DMS114 treated with DMSO at 0.1 percent for 48 hours (cell line): ENCODE measurements at regions not wholly inside any gene's neighbourhood (a gene's known extent, or its start where the extent isn't known, plus 50 kb on each side); places are given as distances from the start of the nearest gene placed in this dataset.

Source experiments
- DNase-seq: peaks from one replicate; lab custom pipeline; 2025; ENCODE audit not compliant: unreplicated experiment; lab: John Stamatoyannopoulos, UW

DNA sequence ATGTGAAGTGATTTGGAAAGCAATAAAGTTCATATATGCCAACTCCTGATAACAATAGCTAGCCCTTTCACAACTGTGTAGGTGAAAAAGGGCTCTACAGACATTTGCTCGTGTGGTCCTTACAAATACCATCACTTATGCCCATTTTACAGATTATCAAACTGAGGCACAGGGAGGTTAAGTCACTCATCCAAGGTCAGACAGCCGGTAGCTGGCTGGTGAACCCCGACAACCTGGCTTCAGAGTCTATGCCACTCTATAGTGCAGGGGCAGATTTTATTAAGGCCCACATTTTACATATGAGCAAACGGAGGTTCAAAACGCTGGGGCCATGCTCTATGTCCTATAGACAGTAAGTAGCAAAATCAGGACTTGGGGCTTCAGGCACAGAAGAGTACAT, 280.5 kb downstream of the RRAGC start:
- no peak for DNase-seq

DNA sequence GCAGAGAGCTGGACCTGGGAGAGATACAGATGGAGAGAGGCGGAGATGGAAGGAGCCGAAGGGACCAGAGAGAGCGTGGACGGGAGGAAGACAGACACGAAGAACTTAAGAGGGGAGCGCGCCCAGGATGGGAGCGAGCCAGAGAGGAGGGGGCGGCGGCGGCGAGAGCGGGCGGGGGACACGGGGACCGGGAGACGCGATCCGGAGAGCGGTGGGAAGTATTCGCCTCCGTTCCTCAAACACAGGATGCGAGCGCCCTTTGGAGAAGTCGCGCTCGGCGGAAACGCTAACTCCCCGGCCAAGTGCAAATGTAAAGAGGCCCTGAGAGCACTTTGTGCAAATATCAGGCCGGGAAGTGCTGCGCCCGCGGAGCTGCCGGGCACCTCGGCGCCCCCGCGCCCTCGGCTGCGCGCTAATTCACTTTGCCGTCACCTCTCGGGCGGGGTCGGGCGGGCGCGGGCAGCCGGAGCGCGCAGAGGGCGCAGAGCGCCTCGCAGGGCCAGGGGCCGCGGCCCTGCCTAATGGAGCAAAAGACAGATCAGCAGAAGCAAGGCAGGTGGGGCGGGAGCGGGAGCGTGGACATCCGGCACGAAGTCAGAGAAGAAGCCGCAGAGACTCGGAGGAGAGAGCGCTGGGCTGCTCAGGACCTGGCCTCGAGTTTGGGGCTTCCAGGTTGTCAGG, 281.2 kb downstream of the RRAGC start:
- DNase-seq = no peak

DNA sequence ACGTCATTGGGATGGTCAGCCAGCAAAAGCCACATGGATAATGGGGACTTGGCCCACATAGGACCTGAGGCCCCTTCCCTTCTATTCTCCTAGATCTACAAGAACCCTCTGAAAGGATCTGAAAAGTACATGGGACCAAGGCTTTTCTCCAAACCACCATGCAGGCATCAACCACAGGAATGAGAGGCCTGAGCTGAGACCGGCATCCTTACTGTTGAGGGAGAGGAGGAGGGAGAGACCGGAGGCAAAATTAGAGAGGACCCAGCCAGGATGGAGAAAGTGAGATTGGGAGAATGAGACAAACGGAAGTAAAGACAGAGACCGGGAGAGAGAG, 281.7 kb downstream of the RRAGC start:
- DNase-seq = no peak

DNA sequence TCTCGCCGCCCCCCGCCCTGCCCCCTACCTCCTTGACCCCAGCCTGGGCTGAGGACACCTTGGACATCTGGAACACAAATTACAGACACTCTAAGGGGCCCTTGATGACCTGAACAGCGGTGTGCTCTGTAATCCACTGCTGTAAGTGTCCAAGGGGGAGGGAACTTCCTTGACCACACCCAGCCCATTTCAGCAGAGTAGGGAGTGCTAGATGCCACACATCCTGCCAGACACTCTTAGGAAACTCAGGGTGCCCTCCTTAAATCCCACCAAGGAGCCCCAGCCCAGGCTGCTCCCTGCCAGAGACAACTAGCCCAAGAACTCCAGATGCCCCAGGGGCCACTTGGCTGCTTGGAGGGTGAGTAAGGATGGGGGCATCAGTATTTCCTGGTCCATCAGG, 282.2 kb downstream of the RRAGC start:
- DNase-seq = no peak

DNA sequence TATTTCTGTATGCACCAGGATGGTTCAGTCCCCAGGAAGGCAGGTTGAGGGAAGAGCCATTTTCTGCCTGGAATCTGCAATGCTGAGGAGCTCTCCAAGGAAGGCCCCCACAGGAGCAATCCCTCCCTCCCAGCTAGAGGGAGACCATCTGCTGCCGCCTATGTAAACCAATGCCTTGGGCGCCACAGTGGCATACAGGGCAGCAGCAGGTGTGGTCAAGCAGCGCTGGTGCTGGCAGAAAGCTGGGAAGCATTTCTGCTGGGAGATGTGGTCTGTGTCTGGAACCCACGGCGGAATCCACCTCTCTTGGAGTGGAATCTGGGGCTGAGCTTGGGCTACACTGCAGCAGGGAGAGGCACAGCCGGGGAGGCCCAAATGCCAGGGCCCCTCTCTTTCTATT, 283.3 kb downstream of the RRAGC start:
- DNase-seq = no peak

DNA sequence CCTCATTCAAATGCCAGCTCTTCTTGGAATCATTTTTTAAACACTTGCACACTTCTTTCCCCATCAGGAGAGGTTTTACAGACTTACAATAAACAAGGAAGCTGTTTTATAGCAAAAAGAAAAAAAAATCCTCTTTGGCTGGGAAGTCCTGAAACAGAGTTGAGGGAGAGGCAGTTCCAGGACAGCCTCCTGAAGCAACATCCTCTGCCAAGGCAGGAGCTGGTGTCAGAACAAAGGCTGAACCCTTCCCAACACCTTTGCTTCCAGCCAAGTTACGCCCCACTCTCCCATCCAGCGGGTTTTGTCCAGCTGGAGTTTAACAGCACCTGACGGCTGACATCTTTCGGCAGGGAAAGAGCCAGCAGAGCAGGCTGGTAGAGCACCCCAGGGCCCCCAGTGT, 287.8 kb downstream of the RRAGC start:
- no peak for DNase-seq

DNA sequence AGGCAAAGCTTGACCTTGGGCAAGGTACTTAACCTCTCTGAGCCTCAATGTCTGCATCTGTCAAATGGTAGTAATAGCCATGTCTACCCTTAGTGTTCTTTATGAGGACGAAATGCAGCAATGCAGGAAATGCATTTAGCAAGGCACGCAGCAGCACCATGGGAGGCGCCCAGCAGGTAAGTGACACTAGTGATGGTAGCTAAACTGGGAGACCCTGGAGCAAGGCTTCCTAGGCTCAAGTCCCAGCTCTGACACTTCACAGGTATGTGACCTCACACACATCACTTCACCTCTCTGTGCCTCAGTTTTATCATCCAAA, 289.0 kb downstream of the RRAGC start:
- no peak for DNase-seq

DNA sequence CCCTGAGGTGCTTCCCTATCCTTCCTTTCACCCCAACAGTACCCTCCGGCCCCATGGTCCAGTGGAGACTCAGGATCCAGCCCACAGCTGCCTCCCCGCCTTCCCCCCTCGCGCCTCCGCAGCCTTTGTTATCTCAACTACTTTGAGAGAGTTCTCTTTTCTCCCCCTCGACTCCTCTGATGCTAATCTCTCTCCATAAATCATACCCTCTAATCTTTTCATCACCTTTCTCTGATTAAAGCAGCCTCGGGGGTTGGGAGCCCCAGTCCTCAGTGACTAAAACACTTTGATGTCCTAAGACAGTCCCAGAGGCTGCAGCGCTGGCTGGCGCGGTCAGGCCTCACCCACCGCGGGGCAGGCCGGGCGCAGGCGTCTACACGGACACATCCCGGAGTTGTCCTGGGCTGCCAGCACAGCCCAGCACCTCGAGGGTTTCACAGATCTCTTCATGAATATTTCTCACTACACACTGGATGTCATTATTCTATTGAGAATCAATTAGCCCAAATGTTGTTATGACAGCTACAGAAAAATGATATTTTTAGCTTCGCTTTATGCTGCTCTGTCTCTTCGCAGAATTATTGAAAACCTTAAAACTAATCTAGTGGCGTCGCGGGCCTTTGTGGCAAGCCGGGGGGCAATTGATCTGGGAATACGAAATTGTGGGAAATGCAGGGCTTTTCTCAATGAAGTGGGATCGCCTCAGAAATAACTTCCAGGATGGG, 289.5 kb downstream of the RRAGC start:
- no peak for DNase-seq

DNA sequence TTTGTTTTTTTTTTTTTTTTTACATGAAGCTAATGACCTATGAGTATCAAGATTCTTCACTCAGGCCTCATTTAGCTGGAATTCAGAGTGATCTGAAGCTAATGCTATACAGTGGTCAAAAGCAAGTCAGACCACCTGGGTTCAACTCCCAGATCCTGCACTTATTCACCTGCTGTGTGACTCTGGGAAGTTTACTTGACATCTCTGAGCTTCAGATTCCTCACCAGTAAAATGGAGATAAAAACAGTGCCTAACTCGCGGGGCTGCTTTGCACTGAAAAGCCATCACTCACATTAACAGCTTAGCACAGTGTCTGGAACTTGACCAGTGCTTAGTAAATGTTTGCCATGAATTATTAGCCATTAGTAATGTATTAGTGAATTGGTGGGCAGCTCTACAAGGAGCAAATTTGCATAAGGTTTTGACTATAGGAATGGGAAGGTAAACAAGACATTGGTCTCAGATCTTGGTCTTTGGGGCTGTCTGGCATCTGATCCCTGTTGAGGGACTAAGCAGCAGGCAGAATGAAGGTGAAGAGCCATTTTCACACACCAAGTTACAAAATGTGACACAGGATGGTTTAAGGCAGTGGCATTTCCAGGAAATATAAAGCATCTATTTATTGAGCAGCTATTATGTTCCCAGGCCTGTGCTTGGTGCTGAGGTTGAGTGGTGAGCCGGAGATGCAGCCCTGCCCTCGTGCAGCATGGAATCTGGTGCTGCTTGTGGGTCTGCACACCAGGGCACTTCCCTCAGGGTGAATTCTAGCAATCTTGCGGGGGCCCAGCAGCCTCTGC, 291.3 kb downstream of the RRAGC start:
- no peak for DNase-seq

DNA sequence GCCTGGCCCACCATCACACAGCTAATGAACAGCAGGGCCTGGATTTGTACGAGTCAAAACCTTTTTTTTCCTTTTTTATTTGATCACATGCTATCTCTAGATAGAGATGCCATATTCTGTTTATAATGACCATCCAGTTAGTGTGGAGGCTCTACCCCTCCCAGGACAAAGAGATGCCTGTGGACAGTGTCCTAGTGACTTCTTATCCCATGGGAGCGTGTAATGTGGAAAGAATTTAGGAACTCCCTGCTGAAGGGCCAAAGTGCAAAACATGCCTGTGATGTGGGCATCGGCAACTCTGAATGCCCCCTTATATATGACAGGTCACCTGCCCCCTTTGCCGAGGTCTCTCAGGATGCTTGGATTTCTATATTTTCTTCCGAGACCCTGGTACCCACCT, 292.2 kb downstream of the RRAGC start:
- DNase-seq = no peak

DNA sequence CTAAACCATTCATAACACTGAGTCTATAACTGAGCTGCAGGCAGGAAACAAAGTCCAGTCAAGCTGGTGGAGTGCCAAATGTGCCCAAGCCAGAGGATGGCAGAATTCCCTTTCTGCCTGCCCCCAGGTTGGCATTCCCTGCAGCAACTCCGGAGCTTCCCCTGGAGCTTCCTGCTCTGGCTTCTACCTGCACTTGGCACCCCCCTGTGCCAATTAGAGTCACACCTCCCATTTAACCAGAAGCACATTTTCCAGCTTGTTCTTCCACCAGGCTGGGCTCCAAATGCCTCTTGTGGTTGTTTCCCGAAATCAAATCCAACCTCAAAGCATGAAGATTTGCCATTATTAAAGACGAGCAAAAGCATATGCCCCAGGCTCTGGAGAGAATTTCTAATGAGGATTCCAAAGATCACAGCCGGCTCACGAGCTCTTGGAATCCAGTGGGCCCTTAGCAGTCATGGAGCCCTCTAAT, 294.5 kb downstream of the RRAGC start:
- DNase-seq = no peak

DNA sequence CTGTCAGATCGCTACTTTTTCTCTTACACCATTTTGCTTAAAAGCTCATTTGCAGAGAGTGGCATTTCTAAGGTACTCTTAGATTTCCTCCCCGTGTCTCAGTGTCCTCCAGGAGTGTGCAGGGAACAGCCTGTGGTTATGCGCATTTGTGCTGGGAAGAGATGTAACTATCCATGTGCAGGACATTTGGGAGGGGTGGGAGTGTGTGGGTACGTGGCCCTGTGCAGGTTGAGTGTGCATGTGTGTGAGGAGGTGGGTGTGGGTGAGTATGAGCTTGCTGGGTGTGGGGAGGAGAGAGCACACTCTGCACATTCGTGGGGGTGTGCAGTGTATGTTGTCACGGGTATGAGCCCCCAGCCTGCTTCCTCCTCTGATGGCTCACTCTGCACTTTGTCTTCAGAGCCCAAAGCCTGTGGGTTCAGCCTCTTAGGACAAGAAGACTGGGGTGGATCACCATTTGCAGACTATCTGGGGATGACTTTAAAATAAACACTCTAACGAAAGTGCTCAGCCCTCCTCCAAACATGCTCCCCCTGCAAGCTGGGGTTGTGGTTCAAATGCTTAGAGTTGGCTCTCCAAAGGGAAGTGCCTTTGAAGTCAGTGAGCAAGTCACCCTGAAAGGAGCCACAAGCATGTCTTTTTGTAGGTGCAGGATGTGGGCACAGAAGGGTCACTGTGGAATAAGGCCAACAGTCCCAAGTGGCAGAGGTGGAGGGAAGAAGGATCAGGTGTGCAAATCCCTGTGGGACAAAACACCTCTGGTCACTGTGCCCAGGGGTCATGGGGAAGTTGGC, 295.4 kb downstream of the RRAGC start:
- no peak for DNase-seq

DNA sequence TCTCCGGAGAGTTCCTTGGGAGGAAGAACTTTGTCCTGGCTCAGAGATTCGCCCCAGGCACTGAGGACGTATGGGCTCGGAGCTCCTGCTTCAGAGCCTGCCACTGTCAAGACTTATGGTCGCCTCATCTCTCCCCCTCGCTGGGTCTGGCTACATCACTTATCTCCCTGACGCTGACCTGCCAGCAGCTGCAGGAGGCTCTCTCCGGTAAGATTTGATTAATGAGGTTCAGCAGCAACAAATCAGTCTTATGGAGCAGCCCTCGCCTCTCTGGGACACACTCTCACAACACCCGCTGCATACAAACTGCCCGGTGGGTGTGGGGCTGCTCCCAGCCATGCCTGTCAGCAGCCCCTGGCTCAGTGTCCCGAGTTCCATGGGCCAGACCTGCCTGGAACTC, 297.8 kb downstream of the RRAGC start:
- no peak for DNase-seq

DNA sequence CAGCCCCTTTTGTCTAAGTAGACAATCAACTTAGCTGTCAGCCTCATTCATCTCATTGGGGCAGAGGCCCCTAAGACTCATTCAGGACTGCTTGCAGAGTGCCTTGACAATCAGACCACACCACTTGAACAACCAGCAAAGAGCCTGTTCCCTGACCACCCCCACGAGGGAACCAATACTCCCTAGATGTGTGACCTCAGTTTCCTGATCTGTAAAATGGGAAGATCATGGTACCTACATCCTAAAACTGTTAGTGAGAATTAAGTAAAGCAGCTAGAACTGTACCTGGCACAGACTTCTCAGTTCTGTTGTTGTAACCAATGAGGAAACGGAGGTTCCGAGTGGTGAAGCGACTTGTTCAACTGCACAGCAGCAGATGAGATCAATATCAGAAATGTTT, 298.5 kb downstream of the RRAGC start:
- DNase-seq = no peak

DNA sequence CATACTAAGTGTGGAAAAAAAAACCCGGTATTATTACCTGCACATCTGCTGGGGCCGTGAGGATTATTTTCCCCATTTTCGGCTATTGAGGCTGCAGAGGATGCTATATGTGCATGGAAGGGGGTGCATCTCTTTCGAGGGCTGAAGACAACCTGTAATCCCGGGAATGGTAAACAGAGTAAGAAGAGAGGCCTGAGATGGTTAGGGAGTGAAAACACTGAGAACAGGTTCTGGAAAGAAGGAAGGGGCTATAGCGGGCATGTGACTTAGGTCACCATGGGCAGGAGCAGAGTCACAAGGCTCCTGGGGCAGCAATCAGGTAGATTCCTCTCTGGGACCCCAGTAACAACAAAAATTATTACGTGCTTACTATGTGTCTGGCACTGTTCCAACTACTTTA, 299.1 kb downstream of the RRAGC start:
- DNase-seq = no peak

DNA sequence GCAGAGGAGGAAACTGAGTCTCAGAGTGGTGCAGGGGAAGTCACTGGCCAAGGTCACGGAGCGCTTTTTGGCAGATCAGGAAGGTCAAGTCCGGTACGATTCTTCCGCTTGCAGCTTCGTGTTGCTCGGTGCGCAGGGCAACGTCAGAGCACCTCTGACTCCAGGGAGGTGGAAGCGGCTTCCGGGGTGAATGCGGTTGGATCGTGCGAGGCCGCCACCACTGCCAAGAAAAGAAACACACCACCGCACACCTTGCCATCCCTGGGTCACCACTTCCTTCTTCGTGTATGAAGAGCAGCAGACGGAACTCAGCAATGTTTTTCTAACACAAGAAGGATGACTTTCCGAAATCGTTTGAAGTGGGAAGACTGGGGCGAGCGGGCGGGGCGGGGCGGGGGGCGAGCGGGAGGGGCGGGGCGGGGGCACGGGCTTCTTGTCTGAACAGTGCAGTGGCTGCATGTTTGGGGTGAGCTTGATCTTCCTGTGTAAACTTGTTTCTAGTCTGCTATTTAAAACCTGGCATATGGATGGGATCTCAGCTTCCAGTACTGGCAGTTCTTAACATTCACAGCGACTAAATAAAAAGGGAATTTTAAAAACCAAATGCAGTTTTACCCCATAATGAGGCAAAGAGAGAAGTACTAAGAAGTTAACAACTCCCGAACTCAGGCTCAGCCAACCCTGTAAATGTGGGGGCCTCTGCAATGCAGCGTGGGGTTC, 300.0 kb downstream of the RRAGC start:
- no peak for DNase-seq

DNA sequence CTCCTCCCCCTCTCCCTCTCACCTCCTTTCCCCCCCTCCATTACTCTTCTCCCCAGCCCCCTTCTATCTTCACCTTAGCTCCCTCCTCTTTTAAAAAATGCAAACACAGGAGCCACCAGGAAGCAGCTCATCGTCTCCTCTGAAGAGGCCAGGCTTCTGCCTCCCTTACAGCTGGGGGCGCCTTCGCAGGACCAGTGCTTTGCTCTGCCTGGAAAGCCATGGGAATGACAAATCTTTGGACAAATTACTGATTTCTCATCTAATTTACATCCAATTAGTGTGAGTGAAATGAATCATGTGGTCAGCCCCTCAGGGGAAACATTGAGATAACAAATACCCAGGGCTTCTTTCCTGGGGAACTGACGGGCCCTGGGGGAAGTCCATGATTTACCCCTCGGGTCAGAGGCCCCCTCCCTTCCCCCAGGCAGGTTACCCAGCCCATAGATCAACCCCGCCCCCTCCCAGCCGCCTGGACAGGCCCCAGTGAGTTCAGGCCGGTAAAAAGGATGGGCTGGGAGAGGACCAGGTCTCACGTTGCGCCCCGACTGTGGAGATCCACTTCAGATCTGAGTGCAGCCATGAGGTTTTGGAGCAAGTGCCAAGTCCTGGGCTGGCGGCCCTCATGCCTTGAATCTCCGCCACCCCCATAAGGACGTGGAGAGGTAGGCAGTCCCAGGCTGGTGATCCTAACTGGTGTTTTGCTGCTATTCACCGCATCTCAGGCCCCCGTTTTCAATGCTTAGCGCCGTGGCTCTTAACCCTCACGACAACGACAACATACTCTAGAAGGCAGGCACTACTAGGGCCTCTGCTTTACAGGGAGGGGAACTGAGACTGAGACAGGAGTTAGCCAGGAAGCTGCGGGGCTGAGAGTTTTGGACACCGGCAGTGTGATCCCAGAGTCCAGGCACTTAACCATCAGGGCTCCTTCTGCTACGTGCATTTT, 300.8 kb downstream of the RRAGC start:
- no peak for DNase-seq

DNA sequence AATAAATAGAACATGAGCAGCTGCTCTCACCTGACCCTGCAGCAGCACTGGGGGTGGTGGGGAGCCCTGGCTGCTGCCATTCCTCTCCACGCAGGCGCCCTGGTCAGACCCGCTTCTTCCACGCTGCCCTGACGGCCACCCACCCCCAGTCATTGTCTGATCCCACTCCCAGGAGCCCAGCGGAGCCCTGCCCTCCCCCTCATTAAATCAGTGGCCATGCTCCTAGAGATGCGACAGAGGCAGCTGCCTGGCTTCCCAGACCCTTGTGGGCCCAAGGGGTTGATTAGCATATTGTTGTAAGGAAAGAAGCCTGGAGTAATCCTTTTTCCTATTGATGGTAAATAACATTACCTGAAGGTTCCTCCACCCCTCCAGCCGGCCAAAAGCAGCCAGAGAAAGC, 301.5 kb downstream of the RRAGC start:
- no peak for DNase-seq

DNA sequence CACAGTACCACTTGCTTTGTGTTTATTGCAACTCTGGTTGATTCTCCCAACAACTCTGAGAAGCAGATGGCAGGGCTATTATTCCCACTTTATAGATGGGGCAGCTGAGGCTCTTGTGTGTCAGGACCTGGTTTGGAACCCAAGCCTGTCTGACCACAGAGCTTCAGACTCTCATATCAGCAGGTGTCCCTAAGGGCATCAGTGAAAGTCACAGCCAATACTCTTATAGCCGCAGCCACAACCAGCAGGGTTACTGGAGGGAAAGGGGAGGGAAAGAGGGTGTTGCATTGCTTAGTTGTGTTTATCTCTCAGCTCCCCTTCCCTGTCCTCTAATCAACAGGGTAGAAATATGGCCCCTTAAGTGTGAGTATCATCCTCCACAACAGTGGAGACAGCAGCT, 304.0 kb downstream of the RRAGC start:
- DNase-seq = no peak

DNA sequence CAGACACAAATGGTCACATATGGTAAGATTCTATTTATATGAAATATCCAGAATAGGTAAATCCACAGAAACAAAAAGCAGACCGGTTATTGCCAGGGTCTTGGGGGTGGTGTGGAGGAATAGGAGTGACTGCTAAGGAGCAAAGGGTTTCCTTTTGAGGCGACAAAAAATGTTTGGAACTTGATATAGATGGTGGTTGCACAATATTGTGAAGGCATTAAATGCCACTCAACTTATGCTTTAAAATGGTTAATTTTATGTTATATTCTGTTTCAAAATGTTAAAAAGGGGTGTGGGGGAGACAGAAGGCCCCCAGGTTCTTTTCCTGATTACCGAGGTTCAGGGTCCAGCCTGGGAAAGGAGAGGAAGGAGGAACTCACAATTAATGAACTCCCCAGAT, 304.4 kb downstream of the RRAGC start:
- DNase-seq = no peak
